SH-SY5Y (cell line): ENCODE measurements at regions not wholly inside any gene's neighbourhood (a gene's known extent, or its start where the extent isn't known, plus 50 kb on each side); places are given as distances from the start of the nearest gene placed in this dataset.

Experiments
- GATA2 ChIP-seq: IDR thresholded peaks from 2 replicates; pipeline ENCODE4 v1.6.1; 2011; ENCODE audit warnings: mild to moderate bottlenecking, low read depth, low read length
- GATA3 ChIP-seq: IDR thresholded peaks from 2 replicates; pipeline ENCODE4 v1.6.1; 2011; ENCODE audit warnings: low read depth, mild to moderate bottlenecking, low read length, moderate library complexity

DNA sequence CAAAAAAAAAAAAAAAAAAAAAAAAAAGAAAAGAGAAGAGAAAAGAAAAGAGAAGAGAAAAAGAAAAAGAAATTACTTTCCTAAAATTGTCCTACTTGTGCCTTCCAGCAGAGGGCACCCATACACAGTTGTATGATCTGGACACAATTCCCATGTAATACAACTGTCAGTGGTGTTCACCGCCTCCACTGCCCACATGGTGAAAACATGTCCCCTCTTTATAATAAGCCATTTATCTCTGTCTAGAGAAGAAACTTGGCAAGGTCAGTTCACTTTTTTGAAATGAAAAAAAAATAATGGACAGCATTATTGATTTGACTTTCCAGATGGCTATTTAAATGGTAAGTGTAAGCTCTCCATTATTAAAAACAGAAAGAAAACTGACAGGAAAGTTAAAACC is 459.4 kb downstream of the GBE1 start:
- TF ChIP-seq GATA2 = no peak
- no peak for TF ChIP-seq GATA3
